AG09319 (cell line): ENCODE measurements at regions not wholly inside any gene's neighbourhood (a gene's known extent, or its start where the extent isn't known, plus 50 kb on each side); places are given as distances from the start of the nearest gene placed in this dataset.

Experiments used
- DNase-seq: peaks from one replicate; pipeline ENCODE4 v3.0.0-alpha.2; 2010; ENCODE audit warnings: low read depth; ENCODE audit errors: extremely low read depth
- TF ChIP-seq, protein P1 (sequence below): IDR thresholded peaks from 2 replicates; pipeline ENCODE4 v1.5.1; 2011; ENCODE audit warnings: low read depth, mild to moderate bottlenecking, inconsistent platforms, low read length, moderate library complexity

DNA sequence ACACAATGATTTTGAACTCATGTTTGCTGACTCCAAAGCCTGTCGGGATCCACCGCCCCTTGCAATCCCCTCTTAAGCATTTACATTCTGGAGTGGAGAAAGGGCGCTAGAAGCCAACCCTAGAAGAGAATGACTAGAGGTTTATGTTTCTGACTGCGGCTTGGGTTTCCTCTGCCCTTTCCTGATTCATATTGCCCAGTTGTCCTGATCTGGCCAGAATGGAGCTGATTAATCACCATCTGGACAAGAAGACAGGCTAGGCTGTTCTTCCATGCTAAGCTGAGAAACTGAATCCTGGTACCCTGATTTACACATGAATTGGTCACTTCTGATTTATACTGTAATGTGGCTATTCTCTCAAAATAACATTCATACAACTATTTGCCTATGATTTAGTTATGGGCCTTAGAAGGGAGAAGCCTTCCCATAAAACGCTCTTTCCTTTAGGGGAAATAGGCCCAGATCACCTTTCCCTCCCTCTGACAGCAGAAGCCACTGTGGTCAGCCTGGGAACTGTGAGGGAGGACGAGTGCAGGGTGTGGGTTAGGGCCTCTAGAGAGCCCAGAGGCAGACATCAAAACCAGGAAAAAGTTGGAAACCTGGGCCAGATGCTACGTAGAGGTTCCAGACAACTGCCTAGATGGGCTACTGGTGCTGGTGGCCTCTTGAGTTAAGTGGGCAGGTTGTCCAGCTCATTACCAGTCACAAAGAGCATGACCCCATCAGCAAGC lies 199.2 kb upstream of the PRDM1 start:
- TF ChIP-seq, protein P1, sequence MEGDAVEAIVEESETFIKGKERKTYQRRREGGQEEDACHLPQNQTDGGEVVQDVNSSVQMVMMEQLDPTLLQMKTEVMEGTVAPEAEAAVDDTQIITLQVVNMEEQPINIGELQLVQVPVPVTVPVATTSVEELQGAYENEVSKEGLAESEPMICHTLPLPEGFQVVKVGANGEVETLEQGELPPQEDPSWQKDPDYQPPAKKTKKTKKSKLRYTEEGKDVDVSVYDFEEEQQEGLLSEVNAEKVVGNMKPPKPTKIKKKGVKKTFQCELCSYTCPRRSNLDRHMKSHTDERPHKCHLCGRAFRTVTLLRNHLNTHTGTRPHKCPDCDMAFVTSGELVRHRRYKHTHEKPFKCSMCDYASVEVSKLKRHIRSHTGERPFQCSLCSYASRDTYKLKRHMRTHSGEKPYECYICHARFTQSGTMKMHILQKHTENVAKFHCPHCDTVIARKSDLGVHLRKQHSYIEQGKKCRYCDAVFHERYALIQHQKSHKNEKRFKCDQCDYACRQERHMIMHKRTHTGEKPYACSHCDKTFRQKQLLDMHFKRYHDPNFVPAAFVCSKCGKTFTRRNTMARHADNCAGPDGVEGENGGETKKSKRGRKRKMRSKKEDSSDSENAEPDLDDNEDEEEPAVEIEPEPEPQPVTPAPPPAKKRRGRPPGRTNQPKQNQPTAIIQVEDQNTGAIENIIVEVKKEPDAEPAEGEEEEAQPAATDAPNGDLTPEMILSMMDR: no peak
- DNase-seq: no peak

DNA sequence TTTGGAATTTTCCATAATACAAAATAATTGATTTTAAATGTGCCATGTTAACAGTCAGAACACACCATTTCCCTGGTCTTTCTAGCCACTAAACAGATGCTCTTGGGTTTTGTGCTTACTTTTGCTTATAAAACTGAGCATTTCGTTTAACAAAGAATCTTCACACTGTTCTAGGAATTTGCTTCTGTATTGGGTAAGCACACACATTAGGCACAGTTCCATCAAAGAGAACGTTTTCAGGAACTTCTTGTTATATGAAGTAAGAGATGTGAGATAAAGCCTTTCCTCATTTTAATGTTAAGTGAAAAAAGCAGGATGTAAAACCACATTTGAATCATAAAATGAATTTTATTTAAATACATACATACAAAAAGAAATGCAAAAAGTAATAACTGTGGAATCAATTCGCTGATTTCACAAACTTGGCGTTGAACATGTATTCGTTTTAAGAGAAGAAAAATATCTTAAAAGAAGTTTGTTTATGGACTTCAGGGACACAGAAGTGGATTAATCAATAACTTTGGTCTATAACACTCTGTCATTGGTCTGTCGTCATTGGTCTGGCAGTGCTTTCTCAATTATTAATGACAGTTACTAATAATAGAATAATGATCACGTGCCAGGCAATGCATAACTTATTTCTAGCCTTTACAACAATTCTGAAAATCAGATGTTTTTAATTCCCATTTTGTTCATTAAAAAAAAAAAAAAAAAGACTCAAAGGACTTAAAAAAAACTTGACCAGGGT lies 199.9 kb upstream of the PRDM1 start:
- DNase-seq: no peak
- TF ChIP-seq, protein P1: no peak

DNA sequence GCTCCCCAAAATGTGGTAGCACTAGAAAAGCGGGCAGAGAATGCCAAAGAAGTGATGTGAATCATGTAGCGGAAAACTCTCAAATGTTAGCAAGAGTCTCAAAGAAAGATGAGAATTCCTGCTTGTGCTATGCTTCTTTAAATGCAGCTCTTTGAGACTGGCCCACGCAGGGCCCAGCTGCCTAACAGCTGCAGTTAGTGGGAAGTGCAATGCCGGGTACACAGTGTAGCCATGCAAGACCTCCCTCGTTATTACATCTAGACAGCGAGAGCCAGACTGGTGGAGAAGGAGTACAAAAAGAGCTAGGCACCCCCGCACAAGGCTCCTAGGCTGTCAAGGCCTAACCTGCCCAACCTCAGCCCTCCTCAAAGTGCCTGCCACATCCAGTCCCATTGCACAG lies 201.7 kb upstream of the PRDM1 start:
- no peak for DNase-seq
- TF ChIP-seq, protein P1: no peak

DNA sequence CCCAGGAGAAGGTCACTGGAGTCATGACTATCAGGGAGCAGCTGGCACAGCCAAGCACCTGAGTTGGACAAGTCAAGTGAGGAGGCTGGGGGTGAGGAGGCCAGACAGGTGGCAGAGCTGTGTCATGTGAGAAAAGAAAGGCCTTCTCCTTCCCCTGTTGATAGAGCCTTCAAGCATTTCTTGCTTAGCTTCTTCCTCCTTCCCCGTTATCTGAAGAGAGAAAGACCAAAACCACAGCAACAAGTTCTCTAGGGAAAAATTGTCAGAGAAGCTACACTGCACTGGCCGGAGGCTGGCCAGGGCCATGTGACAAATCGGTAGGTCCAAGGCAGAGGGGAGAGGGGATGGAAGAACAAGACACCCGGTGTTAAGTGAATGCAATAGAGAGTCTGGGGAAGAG lies 202.1 kb upstream of the PRDM1 start:
- TF ChIP-seq, protein P1: no peak
- no peak for DNase-seq

DNA sequence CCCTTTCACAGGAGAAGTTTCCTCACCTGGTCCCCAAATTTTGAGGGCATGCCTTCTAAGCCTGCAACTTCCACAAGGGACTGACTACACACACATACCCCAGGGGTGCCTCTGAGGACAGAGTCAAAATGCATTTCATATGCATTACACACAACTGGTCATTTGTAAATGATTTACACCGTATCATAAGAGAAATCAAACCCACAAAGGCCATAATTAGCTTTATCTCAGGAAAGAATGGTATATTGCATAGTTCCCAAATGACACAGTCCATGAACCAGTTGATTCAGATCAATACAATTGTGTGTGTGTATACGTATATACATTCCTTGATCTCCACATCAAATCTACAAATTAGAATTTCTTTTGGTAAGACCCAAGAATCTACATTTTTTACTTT lies 203.3 kb upstream of the PRDM1 start:
- no peak for DNase-seq

DNA sequence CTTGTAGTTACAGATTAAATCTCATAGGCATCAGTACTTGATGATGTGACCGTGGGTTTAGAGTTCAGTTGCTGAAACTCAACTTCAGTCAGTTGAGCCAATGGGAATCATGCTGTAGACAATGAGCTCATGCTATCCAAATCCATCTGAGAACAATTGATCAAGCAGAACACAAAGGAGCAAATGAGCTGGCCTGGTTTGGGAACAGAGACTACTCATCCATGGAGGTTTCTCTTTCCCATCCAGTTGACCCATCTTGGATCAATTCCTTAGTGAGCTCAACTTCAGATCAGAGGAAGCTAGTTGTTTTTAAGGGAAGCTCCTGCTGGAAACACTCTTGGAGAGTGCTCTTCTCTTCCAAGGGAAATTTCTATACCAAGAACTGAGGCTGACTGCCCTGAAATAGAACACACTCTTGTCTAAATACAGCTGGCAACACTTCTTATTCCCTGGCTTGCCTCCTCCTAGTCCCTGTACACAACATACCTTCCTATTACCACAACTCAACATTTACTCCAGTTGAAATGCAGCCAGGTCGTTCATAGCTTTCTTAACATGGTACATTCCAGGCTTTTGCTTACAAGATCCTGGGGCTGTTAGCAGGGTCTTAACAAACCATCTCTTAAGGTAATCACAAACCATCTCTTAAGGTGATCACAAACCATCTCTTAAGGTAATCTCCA lies 203.9 kb upstream of the PRDM1 start:
- TF ChIP-seq, protein P1: no peak
- DNase-seq: peak; percentile 27

More for the DNA sequence above, 203.3 kb upstream of the PRDM1 start:
- TF ChIP-seq, protein P1: no peak

DNA sequence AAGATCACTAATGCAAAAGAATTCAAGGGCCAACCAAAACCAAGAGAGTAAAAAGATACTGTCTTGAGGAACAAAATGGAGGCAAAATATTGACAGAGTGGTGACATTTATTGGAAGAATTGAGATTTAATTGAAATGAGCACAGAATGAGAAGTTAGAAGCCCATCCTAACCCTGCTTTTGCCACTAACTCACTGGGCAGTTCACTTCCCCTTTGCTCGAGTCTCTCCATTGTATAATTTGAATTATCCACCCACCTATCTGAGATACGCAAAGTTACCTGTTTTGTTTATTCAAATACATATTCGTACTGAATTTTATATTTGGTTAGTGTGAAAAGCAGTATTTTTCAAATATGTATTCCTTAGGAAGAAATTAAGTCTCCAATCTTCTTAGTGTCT lies 204.5 kb upstream of the PRDM1 start:
- DNase-seq: no peak
- TF ChIP-seq, protein P1: no peak
